ENCODE measurements at regions not wholly inside any gene's neighbourhood (a gene's known extent, or its start where the extent isn't known, plus 50 kb on each side); places are given as distances from the start of the nearest gene placed in this dataset.
A peak's percentile ranks its signal among the peaks of the same experiment; 100 is the strongest.

GRCh38 chr4:131526686-131527085, 1622.4 kb upstream of the PCDH10 start:
- Histone ChIP-seq H3K4me3 (ENCODE audit: low read depth, low read length) (no peak overlapping the region), H3K36me3 (ENCODE audit: control insufficient read depth, insufficient read depth, low read length) (no peaks in the 10 kb centered on the region), H3K27me3 (ENCODE audit: control insufficient read depth, insufficient read depth, low read length) (no peaks in the 10 kb centered on the region)
- DNase-seq (ENCODE audit: low read depth): peak; percentile 4
- no peak for TF ChIP-seq CTCF (IDR thresholded peaks at IDR 0.05; ENCODE audit: insufficient read depth, low read length, poor library complexity, severe bottlenecking)

GRCh38 chr4:131531087-131531486, 1618.0 kb upstream of the PCDH10 start:
- no peak overlapping the region for H3K4me3 ChIP-seq (ENCODE audit: low read depth, low read length)
- H3K27me3 ChIP-seq (ENCODE audit: control insufficient read depth, insufficient read depth, low read length): no peaks in the 10 kb centered on the region
- DNase-seq (ENCODE audit: low read depth): no peak
- no peaks in the 10 kb centered on the region for H3K36me3 ChIP-seq (ENCODE audit: control insufficient read depth, insufficient read depth, low read length)
- no peak for TF ChIP-seq CTCF (IDR thresholded peaks at IDR 0.05; ENCODE audit: insufficient read depth, low read length, poor library complexity, severe bottlenecking)

GRCh38 chr4:131534944-131535645, 1614.0 kb upstream of the PCDH10 start:
- DNase-seq (ENCODE audit: low read depth): peak; percentile 34
- H3K4me3 ChIP-seq (ENCODE audit: low read depth, low read length): no peak overlapping the region
- no peaks in the 10 kb centered on the region for H3K36me3 ChIP-seq (ENCODE audit: control insufficient read depth, insufficient read depth, low read length)
- no peak for TF ChIP-seq CTCF (IDR thresholded peaks at IDR 0.05; ENCODE audit: insufficient read depth, low read length, poor library complexity, severe bottlenecking)
- H3K27me3 ChIP-seq (ENCODE audit: control insufficient read depth, insufficient read depth, low read length): no peaks in the 10 kb centered on the region

- H3K27me3 ChIP-seq (ENCODE audit: control insufficient read depth, insufficient read depth, low read length): no peaks in the 10 kb centered on the region
- no peak for DNase-seq (ENCODE audit: low read depth)
- no peak for TF ChIP-seq CTCF (IDR thresholded peaks at IDR 0.05; ENCODE audit: insufficient read depth, low read length, poor library complexity, severe bottlenecking)
- H3K4me3 ChIP-seq (ENCODE audit: low read depth, low read length): no peak overlapping the region
- H3K36me3 ChIP-seq (ENCODE audit: control insufficient read depth, insufficient read depth, low read length): no peaks in the 10 kb centered on the region
Measured at GRCh38 chr4:131540256-131540655, 1608.8 kb upstream of the PCDH10 start.

- no peak for DNase-seq (ENCODE audit: low read depth)
Measured at GRCh38 chr4:131547506-131547981, 1601.5 kb upstream of the PCDH10 start.

More at GRCh38 chr4:131547506-131547981, 1601.5 kb upstream of the PCDH10 start:
- TF ChIP-seq CTCF (IDR thresholded peaks at IDR 0.05; ENCODE audit: insufficient read depth, low read length, poor library complexity, severe bottlenecking): no peak
- no peaks in the 10 kb centered on the region for H3K36me3 ChIP-seq (ENCODE audit: control insufficient read depth, insufficient read depth, low read length)
- H3K27me3 ChIP-seq (ENCODE audit: control insufficient read depth, insufficient read depth, low read length): no peaks in the 10 kb centered on the region
- H3K4me3 ChIP-seq (ENCODE audit: low read depth, low read length): no peak overlapping the region
